ENCODE measurements at regions not wholly inside any gene's neighbourhood (a gene's known extent, or its start where the extent isn't known, plus 50 kb on each side); places are given as distances from the start of the nearest gene placed in this dataset.

- DNase-seq: peak; percentile 89
Measured at GRCh38 chr15:66832664-66833063, 130.6 kb downstream of the SMAD6 start.

DNA sequence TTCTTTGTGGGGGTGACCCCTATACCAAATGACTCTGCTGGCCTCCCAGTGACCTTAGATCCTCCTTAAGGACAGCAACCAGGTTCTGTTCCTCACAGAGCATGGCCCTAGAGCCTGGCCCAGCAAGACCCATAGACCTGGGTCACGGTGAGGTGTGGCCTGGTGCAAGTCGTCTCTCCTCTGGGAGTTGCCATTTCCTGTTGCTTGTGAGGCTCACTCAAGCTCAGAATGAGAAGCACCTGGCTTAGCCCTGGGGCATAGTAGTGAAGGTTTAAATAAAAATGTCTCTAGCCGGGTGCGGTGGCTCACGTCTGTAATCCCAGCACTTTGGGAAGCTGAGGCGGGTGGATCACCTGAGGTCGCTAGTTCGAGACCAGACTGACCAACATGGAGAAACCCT lies 131.3 kb downstream of the SMAD6 start:
- no peak for DNase-seq

GRCh38 chr15:66833803-66834202 lies 131.8 kb downstream of the SMAD6 start:
- no peak for DNase-seq

- no peak for DNase-seq
Measured at GRCh38 chr15:66834881-66835878, 133.1 kb downstream of the SMAD6 start.

GRCh38 chr15:66836231-66837030 lies 134.4 kb downstream of the SMAD6 start:
- DNase-seq: no peak

- no peak for DNase-seq
Measured at GRCh38 chr15:66838202-66838601, 136.2 kb downstream of the SMAD6 start.

DNA sequence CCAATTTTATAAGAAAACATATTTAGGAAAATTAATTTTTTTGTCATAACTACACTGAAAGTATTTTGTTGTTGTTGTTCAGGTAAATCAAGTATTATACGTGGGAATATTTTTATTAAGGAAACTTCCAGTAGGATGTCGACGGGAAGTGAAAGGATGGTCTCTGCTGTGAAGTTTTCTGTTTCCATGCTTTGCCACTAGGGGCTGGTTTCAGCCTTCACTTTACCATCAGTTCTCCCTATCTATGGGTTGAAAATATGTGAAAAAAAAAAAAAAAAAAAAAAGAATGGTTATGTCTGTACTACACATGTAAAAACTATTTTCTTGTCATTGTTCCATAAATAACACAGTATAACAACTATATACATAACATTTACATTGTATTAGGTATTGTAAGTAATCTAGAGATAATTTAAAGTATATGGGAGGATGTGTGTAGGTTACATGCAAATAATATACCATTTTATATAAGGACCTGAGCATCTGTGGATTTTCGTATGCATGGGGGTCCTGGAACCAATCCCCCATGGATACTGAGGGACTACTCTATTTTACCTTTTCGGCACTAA lies 136.7 kb downstream of the SMAD6 start:
- DNase-seq: peak; percentile 70

DNA sequence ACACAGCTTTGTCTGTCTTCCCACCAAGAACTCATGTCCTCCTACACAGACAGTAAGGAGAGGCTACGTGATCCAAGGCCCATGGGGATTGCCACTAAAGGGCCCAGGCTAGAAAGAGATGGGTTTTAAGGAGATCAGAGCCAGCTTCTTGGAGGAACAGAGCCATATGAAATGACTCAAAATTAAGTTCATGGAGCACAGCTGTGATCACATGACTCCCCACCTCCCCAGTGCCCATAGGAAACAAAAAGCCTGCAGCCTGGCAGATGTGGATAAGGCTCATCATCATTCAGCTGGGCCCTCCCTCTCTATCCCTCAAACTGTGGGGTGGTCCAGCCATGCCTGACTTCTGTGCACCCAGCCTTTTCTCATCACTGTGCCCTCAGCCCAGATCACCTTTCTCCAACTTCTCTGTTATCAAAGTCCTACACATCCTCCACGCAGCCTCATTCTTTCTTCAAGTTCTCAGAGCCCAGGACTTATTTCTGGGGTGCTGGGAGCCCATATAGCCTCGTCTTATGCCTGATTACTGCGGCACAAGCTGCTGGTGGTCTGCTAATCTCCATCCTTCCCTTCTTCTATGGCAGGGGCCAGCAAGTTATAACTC lies 137.6 kb downstream of the SMAD6 start:
- DNase-seq: no peak

DNA sequence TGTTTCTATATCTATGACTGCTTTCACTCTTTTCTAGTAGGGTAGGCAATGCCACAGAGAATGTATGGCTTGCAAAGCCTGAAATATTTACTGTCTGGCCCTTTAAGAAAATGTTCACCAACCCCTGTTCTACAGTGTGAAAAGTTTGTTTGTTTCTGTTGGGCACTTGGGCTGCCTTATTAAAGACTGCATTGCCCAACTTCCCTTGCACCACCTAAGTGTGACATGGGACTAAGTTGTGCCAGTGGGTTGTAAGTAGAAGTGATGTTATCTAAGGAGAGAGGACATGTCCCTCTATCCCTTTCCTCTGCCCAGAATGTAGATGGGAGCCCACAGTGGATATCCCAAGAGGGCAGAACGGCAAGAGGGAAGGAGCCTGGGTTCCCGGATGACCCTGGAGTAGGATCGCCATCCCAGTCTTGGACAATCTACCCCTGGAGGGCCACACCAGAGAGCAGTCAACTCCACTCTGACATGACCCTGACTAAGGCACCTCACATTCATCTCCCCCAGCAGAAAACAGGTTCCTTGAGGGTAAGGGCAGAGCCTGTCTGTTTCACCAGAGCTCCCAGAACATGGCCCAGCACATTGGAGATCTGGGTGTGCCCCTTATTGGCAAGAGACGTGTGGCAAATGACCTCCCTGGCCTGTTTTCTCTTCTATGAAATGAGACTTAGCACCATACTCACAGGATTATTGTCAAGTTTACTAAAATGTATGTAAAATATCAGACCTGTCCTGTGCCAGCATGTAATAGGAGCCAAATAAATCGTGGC lies 138.8 kb downstream of the SMAD6 start:
- no peak for DNase-seq

DNA sequence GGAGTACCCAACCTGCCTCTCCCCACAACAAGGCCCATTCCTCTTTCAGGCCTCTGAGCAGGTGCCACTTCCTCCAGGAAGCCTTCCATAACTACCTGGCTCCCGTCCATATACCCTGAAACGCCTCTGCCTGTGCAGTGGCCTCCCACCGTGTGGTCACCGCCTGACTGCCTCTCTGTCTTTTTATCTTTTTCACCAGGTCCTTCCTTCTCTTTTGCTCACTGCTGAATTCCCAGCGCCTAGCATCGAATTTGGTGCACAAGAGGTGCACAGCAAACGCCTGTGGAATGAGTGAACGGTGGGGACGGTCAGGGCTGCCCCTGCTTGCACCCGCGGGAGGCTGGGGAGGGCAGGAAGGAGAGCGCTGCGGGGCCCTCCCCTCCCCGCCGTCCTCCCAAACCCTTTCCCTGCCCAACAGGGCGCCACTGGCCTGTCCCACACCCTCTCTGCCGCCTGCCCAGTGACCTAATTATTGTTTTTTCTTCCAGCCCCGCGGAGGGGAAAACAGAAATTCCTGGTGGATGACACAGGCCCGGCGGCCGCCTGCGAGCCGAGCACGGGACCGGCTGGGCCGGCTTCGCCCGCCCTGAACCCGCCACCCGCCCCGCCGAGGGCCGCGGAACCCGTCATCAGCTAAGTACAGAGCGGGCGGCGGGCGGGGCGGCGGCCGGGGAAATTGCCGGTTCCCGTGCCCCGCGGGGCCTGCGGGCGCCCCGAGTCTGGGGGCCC lies 140.1 kb downstream of the SMAD6 start:
- peak; percentile 89 for DNase-seq

GRCh38 chr15:66842710-66843441 lies 140.8 kb downstream of the SMAD6 start:
- DNase-seq: peak; percentile 49

DNA sequence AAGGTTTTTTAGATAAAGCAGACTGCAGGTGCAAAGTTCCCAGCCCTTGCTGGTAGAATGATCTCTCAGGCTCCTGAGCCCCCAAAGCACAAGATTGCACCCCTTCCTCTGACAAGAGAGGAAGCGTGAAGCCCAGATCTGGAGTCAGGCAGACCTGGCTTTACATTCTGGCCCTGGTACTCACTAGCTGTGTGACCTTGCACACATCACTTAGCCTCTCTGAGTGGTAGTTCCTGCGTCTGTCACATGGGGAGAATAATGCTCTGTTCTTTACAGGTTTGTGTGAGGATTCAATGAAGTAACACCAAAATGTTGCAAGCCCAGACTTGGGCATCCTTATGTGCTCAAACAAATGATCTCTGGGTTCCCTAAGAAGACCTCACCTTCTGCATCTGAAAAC lies 141.5 kb downstream of the SMAD6 start:
- no peak for DNase-seq

- no peak for DNase-seq
Measured at GRCh38 chr15:66844041-66844746, 142.2 kb downstream of the SMAD6 start.

GRCh38 chr15:66844747-66845145 lies 142.7 kb downstream of the SMAD6 start:
- DNase-seq: no peak

GRCh38 chr15:66845266-66845785 lies 143.3 kb downstream of the SMAD6 start:
- DNase-seq: no peak

DNA sequence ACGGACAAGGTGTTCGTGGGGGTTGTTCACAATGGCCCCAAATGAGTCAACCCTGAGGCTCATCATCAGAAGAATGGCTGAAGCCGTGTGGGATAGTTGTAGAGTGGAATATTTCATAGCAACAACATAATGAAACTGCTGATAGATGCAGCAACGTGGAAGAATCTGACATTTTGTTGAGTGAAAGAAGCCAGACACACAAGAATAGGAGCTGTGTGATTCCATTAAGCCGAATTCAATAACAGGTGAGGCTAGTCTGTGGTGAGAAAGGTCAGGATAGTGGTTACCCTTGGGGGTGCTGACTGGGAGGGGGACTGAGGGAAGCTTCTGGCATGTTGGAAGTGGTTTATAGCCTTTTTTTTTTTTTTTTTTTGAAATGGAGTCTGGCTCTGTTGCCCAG lies 144.0 kb downstream of the SMAD6 start:
- no peak for DNase-seq

- no peak for DNase-seq
Measured at GRCh38 chr15:66846811-66847210, 144.8 kb downstream of the SMAD6 start.

DNA sequence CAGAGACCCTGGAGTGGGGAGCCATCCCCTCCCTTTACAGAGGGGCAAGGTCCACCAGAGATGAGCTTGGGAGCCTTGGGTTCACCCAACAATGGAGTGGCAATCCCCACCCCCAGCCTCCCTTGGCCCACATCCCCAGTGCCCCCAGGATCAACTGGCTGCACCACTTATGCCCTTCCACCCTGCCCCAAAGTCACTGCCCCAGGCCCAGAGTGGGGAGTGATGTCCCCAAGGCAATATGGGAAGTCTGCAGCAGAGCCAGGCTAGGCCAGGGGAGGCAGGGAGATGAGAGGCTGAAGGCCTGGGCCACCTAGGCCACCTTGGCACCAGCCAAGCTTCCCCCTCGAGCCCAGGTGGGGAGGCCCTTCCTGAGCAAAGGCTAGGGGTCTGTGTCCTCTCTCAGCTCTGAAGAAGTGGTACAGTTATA lies 145.5 kb downstream of the SMAD6 start:
- no peak for DNase-seq

- no peak for DNase-seq
Measured at GRCh38 chr15:66848116-66848515, 146.1 kb downstream of the SMAD6 start.
